NCI-H1694 treated with DMSO at 0.1 percent for 48 hours (cell line): ENCODE measurements at regions not wholly inside any gene's neighbourhood (a gene's known extent, or its start where the extent isn't known, plus 50 kb on each side); places are given as distances from the start of the nearest gene placed in this dataset.
"Not testable (repeated sequence)": the region's sequence is repeated elsewhere in the genome, so short reads cannot be mapped to it uniquely, and the experiment has no call there.

Experiments
- DNase-seq: peaks from one replicate; lab custom pipeline; 2025; lab: John Stamatoyannopoulos, UW

DNA sequence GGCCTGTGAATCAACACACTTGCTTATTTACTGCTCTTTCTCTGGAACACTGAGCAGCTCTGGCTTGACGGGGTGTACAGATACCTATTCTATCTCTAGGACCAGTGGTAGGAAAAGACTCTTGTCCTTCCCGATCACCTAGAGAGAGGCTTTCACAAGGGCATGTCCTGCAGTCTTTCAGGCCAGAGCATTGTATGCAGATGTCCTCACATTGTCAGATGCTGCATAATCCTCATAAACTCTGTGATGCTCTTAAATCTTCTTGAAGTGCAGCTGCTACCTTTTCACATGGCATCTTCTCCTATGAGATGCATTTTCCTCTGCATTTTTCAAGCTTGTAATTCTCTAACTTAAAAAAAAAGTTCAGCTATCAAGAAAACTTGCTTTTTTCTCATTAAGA lies 369.4 kb downstream of the OLFM4 start:
- no peak for DNase-seq

DNA sequence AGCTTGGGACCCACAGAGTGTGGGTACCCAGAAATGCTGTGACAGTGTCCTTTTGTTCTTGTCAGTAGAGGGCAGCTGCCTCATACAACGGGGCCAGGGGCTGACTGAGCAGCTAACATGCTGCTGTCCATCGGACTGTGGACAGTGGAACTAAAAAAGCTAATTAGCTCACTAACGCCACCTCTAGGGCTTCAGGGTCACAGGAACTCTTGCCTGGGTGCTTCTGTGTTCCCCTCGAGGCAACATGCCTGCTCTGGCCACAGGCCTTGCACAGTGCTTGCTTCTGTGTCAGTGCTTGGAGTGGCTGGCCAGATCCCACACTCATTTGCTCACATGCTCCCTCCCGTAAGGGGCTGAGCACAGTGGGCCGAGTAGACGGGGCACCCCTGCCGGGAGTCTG lies 377.0 kb downstream of the OLFM4 start:
- no peak for DNase-seq

DNA sequence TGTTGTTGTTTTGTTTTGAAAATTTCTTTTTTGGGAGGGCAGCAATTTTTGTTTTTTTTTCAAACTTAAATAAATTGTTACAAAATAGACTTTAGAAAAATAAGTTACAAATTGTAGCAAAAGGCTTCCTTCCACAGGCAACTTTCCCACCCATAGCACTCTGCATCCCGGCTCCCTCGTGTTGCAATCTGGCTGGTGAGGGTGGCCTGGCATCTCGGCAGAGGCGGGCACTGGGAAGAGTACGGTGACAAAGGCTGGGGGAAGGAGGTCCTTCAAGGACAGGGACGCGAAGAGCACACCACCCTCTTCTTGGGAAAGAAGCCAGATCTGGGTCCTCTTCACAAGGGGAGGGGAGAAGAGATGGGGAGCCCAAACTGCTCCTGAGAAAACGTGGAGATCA lies 379.7 kb downstream of the OLFM4 start:
- no peak for DNase-seq

DNA sequence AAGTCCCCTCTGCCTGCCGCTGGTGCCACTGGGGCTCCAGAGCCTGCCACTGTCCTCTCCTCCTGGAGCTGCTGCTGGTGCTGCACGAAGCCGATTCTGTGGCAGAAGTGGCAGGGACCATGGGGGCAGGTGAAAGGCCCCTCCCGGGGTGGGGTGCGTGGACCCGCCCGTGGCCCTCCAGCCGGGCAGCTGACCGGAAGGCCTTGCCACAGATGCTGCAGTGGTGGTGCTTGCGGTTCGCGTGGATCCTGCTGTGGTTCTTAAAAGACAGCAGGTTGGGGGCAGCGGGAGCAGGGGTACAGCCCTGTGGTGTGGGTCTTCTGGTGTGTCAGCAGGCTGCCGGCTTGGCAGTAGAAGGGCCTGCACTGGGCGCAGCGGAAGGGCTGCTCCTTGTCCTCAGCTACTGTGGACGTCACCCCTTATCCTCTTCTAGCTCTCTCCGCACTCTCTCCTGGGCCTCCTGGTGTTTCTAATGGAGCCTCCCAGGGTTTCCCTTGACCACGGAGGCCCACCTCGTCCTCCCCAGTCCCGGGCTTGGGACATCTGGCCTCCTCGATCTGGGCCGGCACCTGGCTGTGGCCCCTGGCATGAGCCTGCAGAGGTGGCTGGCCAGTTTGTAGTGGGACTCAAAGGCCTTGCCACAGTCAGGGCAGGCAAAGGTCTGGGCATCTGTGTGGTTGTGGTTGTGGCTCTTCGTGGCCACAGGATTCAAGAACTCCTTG lies 380.4 kb downstream of the OLFM4 start:
- no peak for DNase-seq

DNA sequence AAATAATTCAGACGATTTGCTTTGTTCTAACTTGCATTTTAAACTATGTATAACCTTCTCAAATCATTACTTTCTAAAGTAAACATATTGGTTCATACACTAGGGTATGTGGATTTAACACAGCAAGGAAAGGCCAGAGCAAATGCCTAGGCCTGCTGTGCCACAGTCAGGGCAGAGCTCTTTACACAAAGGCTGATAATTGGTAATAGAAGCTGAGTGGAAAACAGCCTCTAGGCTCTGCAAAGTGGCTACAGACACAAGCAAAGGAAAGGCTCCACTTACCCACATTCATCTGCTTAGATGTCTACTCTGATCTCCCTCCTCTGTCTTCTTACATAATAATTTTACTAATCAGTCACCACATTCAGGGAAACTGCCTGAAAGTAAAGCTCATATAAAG lies 382.9 kb downstream of the OLFM4 start:
- DNase-seq, result no peak

DNA sequence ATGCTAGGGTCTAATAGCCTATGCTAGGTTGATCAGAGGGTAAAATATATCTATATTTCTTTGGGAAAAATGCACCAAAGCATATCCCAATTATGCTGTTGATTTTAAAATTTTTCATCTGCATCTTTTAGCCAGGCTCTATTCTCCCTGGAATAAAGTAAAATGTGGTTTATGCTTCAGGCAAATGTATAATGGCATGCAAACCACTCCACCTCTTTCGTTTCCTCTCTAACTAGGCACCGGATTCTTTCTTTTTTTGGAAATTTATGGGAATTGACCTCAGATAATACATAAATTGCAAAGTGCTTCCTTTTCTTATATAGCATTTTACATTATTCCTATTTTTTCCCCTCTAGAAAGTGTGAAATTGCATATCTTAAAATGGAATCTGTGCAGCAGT lies 386.5 kb downstream of the OLFM4 start:
- DNase-seq, result no peak

DNA sequence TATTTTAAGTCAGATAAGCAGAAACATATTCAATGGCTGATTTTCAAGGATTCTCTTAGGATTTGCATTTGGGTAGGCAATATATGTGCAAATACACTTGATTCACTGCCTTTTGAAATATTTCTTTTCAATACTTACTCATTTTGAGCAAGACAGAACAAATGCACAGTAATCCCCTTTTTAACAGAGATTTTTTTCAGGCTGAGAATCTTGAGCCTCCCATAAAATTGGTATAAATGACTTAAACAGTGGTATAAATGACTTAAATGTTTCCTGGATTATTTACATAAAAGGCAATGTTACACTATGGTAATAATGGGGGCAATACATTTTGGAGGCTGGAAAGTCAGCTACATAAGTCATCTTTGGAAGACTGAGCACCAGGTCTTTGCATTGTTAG lies 389.0 kb downstream of the OLFM4 start:
- no peak for DNase-seq

DNA sequence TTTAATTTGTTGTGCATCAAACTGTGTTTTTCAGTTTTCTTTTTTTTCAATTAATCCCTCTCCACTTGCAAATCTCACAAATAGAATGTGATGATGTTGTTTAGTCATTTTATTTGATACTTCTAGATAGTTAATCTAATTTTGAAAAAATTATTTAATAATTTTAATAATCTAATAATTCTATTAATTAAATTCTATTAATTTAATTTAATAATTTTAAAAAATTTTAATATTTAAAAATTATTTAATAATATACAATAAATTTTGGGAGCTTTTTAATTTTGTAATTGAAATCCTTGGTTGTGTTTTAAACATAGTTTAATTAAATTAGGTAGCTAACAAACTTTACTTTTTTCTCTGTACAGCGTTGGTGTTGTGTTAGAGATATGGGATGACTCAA lies 393.8 kb downstream of the OLFM4 start:
- no peak for DNase-seq

DNA sequence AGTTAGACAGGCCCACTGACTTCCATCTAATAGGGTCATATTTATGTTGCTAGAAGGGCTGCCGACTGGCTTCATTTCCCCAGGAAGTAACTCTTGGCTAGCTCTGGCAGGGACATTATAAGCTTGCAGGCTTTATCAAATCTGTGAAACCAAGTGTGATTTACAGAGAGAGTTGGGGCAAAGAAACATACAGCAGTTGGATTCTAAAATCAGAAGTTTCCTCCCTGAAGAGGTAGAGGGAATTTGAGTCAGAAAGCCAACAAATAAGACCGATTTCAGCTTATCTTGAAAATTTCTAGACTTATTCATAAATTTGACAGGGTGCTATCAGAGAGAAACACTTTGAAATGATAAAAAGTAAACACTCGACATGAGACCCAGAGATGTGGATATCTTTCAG lies 407.8 kb downstream of the OLFM4 start:
- DNase-seq, result no peak

DNA sequence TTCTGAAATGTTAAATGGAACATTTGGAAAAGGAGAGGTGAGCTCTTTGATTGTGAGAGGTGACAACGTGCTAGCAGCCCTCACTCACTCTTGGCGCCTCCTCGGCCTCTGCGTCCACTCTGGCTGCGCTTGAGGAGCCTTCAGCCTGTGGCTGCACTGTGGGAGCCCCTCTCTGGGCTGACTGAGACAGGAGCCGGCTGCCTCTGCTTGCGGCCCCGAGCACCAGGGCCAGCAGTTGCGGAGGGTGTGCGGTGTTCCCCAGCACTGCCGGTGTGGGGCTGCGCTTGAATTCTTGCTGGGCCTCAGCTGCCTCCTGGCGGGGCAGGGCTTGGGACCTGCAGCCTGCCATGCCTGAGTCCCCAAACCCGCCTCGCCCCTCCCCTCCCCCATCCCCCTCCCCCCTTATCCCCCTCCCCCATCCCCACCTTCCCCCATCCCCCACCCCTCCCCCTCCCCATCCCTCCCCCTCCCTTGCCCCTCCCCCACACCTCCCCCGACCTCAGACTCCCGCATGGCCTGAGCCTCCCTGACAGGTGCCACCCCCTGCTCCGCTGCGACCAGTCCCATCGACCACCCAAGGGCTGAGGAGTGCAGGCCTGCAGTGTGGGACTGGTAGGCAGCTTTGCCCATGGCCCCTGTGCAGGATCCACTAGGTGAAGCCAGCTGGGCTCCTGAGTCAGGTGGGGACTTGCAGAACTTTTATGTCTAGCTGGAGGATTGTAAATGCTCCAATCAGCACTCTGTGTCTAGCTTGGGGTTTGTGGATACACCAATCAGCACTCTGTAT lies 411.0 kb downstream of the OLFM4 start:
- DNase-seq, result no peak

DNA sequence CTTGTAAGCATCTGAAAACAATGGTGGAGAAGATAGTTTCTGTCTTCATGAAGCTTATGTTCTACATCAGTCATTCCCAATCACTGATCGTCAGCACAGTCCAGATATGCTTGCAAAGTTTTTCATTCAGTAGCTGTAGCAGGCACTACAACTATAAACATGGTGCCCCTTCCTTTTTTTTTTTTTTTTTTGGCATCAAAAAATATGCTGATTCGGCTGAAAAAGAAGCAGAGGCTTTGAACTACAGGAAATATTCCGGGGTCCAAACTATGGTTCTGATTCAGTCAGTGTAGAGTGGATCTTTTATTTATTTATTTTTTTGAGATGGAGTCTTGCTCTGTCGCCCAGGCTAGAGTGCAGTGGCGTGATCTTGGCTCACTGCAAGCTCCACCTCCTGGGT lies 414.4 kb downstream of the OLFM4 start:
- no peak for DNase-seq

DNA sequence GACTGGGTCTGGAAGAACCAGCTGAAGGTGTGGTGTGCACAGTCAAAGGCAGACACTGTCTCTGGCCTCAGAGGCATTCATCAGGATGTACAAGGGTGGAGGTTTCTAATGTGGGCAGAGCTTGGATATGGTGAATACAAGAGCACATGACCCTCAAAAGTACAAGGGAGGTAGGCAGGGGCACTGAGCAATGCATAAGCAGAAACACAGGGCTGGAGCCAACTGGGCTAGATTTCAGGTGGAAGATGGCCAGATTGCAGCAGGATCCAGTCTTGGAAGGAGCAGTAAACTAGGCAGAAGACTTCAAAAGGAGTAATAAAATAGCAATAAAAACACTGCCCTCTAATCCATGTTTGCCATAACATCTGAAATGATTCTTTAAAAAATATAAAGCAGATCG lies 417.1 kb downstream of the OLFM4 start:
- no peak for DNase-seq

DNA sequence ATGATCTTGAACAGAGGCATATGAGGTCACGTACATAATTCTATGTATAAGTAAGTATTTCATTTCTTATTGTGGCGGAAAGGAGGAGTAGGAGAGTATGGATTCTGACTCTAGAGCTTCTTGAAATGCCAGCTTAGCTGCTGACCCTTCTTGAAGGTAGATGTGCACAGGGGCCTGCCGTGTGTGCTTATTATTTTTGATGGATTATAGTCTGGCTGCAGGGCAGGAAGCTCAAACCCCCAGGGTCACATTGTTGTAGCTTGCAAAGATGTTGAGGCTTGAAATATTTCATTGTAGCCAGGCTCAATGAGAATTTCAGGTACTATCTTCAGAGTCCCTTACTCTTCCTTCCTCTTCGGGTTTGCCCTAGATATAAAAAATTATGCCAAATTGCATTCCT lies 418.8 kb downstream of the OLFM4 start:
- DNase-seq, result no peak

DNA sequence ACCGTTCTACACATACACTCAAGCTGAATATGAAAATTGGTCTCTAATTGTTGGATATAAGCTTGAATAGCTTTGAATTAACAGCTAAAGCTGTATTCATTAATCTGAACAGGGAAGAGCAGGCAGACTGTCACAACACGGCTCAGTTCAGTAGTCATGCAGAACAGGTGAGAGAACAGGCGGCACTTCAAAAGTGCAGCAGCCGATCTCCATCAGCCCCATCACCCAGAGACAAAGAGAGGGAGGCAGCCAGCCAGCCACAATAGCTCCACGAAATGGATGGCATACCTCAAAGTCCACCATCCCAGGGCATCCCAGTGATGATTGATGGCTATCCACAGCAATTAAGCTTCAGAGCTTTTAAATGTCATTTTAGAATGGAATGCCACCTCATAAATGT lies 419.2 kb downstream of the OLFM4 start:
- DNase-seq, result no peak

DNA sequence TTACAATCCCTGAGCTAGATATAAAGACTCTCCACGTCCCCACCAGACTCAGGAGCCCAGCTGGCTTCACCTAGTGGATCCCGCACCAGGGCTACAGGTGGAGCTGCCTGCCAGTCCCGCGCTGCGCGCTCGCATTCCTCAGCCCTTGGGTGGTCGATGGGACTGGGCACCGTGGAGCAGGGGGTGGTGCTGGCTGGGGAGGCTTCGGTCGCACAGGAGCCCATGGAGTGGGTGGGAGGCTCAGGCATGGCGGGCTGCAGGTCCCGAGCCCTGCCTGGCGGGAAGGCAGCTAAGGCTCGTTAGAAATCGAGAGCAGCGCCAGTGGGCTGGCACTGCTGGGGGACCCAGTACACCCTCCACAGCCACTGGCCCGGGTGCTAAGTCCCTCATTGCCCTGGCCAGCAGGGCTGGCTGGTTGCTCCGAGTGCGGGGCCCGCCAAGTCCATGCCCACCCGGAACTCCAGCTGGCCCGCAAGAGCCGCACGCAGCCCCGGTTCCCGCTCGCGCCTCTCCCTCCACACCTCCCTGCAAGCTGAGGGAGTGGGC lies 423.7 kb downstream of the OLFM4 start:
- DNase-seq, result not testable (repeated sequence)

DNA sequence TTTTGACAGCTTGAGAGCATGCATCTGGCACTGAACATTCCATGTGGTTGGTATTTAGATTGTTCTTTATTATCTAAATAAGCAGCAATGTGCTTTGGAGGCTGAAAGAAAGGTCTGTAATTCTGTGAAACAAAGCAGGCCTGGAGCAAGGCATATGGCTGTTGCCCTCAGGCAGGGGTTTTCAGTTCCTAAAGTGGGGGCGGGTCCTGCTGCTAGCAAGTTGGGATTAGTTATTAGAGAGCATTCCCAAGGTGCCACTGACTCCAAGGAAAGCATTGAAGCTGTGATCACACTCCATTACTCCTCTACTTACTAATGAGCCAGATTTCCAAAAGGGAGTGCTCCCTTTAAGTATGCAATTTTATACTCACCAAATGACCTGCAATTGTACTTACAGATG lies 432.2 kb downstream of the OLFM4 start:
- no peak for DNase-seq

DNA sequence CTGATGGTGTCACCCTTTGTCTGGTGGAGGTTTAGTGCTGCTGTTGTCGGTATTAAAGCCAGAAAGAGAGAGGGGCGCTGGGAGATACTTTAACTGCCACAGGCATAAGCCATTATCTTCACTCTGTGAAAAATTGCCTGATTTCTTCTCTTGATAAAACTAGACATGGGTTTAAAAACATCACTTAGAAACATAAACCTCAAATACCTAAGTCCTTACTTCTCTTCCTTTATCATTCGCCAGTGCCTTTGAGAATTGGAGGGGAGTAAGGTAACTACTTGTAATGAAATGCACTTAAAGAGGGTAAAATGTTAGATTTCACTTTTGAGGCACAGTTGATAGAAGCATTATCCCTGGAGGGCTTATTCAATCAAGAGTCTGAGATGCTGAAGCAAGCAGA lies 434.5 kb downstream of the OLFM4 start:
- no peak for DNase-seq

DNA sequence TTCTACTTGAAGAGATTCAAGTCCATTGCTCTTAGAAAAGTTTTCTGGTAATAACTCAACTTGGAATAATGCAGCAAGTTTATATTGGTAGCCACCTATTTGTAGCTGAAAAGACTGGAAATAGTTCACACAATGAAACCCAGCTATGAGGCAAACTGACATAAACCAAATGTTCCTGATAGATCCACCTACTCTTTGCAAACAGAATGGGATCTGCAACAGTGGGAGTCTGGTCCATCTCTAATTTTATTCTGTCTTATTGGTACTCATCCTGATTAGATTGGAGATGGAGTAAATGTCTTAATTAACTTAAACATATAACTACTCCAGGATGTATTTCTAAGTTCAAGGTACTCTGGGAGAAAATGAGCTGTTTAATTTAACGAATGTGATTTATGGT lies 438.0 kb downstream of the OLFM4 start:
- DNase-seq, result no peak

DNA sequence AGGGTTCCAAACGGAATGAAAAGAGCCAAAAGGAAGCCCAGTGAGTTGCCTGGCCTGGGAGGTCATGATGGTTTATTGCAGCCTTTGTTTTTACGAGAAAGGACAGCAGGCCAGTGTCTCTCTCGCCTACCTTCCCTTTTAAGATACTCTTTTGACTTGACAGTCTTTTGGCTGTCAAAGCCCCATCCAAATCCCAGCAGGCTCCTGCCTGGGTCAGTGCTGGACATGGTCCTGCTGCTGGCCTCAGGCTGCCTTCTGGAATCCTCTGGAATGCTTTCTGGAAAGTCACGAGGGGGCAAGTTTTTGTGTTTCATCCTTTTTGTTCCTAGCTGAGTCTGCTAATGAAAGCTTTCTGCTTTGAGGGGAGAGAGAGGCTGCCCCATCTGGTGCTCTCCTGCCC lies 444.8 kb downstream of the OLFM4 start:
- DNase-seq, result no peak

DNA sequence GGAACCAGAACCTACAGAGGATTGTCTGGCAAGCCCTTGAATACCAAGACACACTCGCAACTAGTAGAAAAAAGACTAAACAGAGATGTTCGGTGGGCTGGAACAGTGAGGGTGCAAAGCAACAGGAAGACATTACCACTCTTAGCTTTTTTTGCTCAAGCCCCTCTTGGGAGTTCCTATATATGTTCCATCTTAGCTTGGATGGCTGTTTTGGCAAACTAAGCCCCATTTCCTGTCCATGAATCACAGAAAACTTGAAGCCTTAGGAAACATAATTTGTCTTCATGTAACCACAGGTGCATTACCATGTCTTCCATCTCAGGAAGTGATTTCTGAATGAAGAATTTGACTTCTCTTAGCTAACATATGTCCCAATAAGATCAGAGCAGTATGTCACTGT lies 446.3 kb downstream of the OLFM4 start:
- no peak for DNase-seq

DNA sequence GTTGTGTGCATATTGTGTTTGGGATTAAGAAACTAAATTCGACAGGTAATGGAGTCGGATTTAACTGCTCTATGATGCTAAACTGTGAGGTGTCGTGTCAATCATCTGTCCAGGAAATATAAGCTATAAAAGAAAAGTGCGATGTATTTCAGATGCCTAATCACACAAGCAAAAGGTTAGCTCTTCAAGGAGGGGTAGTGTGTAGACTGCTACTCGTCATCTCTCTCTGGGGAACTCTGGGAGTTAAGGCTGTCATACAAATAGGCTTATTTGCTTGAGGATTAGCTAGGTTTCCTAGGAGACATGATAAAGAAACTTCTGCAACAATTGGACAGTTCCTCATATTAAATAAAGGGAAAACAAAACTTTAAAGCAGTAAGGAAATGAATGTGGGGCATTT lies 462.1 kb downstream of the OLFM4 start:
- no peak for DNase-seq

DNA sequence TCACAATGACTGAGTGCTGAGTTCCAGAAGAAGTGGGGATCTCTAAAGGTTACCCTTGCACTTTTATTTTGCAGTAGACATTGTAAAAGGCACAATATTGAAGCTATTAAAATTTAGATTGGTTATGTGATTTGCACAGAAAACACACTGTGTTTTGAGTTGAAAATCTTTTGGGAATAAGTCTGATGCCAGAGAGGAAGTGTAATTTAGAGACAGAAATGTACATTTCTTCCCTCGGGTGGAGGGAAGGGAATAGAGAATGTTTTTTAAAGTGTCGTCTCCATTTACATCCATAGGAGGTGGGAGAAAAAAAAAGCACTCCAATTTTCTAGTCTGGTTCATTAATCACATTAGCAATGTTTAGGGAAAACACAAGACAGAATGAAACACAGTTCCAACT lies 465.8 kb downstream of the OLFM4 start:
- no peak for DNase-seq

DNA sequence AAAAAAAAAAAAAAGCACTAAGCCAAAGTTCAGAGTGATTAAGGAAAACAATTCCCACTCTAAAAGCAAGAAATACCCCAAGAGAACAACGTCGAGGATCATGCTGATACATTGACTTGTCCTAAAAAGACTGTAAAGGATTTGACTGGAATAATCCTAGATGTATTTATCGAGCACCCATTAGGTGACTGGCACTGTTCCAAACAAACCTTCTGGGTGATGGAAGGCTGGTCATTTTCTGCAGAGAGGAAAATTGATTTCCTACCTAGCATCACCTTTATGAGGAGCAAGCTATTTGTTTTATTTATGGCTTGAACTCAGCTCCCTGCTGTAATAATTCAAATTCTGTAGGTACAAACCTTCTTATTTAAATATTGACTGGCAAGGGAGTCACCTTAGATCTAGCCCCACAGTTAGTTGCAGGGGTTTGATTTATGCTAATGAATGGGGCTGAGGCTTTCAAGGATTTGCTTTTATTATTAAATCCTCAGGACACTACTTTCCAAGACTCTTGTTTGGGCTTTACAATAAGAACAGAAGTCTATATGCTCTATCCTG lies 471.0 kb downstream of the OLFM4 start:
- no peak for DNase-seq
